ENCODE measurements at regions not wholly inside any gene's neighbourhood (a gene's known extent, or its start where the extent isn't known, plus 50 kb on each side); places are given as distances from the start of the nearest gene placed in this dataset.
"Not testable (repeated sequence)": the region's sequence is repeated elsewhere in the genome, so short reads cannot be mapped to it uniquely, and the experiment has no call there.

GRCh38 chr3:34073111-34073510 is 274.7 kb downstream of the PDCD6IP start:
- in situ Hi-C loops (cut with MboI; ENCODE audit: low sequenced_read_pairs, unreplicated experiment): no loop called here
- no peak for DNase-seq (ENCODE audit: low spot score)
- TF ChIP-seq CTCF (IDR thresholded peaks at IDR 0.05; ENCODE audit: borderline replicate concordance, control extremely low read depth, extremely low read depth, insufficient read depth, missing control alignments): no peak

- no peak for TF ChIP-seq CTCF (IDR thresholded peaks at IDR 0.05; ENCODE audit: borderline replicate concordance, control extremely low read depth, extremely low read depth, insufficient read depth, missing control alignments)
- in situ Hi-C loops (cut with MboI; ENCODE audit: low sequenced_read_pairs, unreplicated experiment): no loop called here
- no peak for DNase-seq (ENCODE audit: low spot score)
Observed at GRCh38 chr3:34073961-34074360, 275.5 kb downstream of the PDCD6IP start.

- in situ Hi-C loops (cut with MboI; ENCODE audit: low sequenced_read_pairs, unreplicated experiment): no loop called here
- TF ChIP-seq CTCF (IDR thresholded peaks at IDR 0.05; ENCODE audit: borderline replicate concordance, control extremely low read depth, extremely low read depth, insufficient read depth, missing control alignments): no peak
- no peak for DNase-seq (ENCODE audit: low spot score)
Observed at GRCh38 chr3:34075975-34076374, 277.5 kb downstream of the PDCD6IP start.

- TF ChIP-seq CTCF (IDR thresholded peaks at IDR 0.05; ENCODE audit: borderline replicate concordance, control extremely low read depth, extremely low read depth, insufficient read depth, missing control alignments): no peak
- DNase-seq (ENCODE audit: low spot score): no peak
- in situ Hi-C loops (cut with MboI; ENCODE audit: low sequenced_read_pairs, unreplicated experiment): no loop called here
Observed at GRCh38 chr3:34077417-34078195, 279.2 kb downstream of the PDCD6IP start.

GRCh38 chr3:34078418-34078817 is 280.0 kb downstream of the PDCD6IP start:
- in situ Hi-C loops (cut with MboI; ENCODE audit: low sequenced_read_pairs, unreplicated experiment): no loop called here
- DNase-seq (ENCODE audit: low spot score): no peak

GRCh38 chr3:34079849-34080248 is 281.4 kb downstream of the PDCD6IP start:
- in situ Hi-C loops (cut with MboI; ENCODE audit: low sequenced_read_pairs, unreplicated experiment); DNase-seq (ENCODE audit: low spot score): not testable (repeated sequence)

More at GRCh38 chr3:34078418-34078817, 280.0 kb downstream of the PDCD6IP start:
- no peak for TF ChIP-seq CTCF (IDR thresholded peaks at IDR 0.05; ENCODE audit: borderline replicate concordance, control extremely low read depth, extremely low read depth, insufficient read depth, missing control alignments)

GRCh38 chr3:34090379-34090778 is 291.9 kb downstream of the PDCD6IP start:
- DNase-seq (ENCODE audit: low spot score); in situ Hi-C loops (cut with MboI; ENCODE audit: low sequenced_read_pairs, unreplicated experiment): not testable (repeated sequence)

GRCh38 chr3:34090876-34091275 is 292.4 kb downstream of the PDCD6IP start:
- in situ Hi-C loops (cut with MboI; ENCODE audit: low sequenced_read_pairs, unreplicated experiment): no loop called here
- DNase-seq (ENCODE audit: low spot score): no peak
- TF ChIP-seq CTCF (IDR thresholded peaks at IDR 0.05; ENCODE audit: borderline replicate concordance, control extremely low read depth, extremely low read depth, insufficient read depth, missing control alignments): no peak

- in situ Hi-C loops (cut with MboI; ENCODE audit: low sequenced_read_pairs, unreplicated experiment); DNase-seq (ENCODE audit: low spot score): not testable (repeated sequence)
Observed at GRCh38 chr3:34094280-34094679, 295.9 kb downstream of the PDCD6IP start.
